H9 (cell line): ENCODE measurements at regions not wholly inside any gene's neighbourhood (a gene's known extent, or its start where the extent isn't known, plus 50 kb on each side); places are given as distances from the start of the nearest gene placed in this dataset.
"Not testable (repeated sequence)": the region's sequence is repeated elsewhere in the genome, so short reads cannot be mapped to it uniquely, and the experiment has no call there.

Experiments
- DNase-seq: peaks from one replicate; pipeline ENCODE4 v3.0.0-alpha.2; 2017
- H2AFZ ChIP-seq: one replicate; pipeline ENCODE4 v1.6.1; 2013; ENCODE audit warnings: mild to moderate bottlenecking, low read length, control low read depth, moderate library complexity
- H2AK5ac ChIP-seq: 2 replicates; pipeline ENCODE4 v1.6.1; 2013; ENCODE audit warnings: low read length, control low read depth, mixed read lengths; ENCODE audit not compliant: insufficient read length
- H2BK120ac ChIP-seq: one replicate; pipeline ENCODE4 v1.6.1; 2013; ENCODE audit warnings: low read depth, mild to moderate bottlenecking, low read length, control low read depth, inconsistent platforms; ENCODE audit not compliant: poor library complexity, severe bottlenecking
- H2BK12ac ChIP-seq: 2 replicates; pipeline ENCODE4 v1.6.1; 2013; ENCODE audit warnings: low read length, control low read depth, mixed read lengths, low read depth; ENCODE audit not compliant: insufficient read length
- H2BK15ac ChIP-seq: 2 replicates; pipeline ENCODE4 v1.6.1; 2013; ENCODE audit warnings: low read depth, low read length, control low read depth
- H2BK20ac ChIP-seq: one replicate; pipeline ENCODE4 v1.6.1; 2013; ENCODE audit warnings: low read depth, mild to moderate bottlenecking, low read length, control low read depth, inconsistent platforms; ENCODE audit not compliant: poor library complexity, severe bottlenecking
- H2BK5ac ChIP-seq: 2 replicates; pipeline ENCODE4 v1.6.1; 2013; ENCODE audit warnings: low read length, control low read depth, mixed read lengths; ENCODE audit not compliant: insufficient read length
- H3K14ac ChIP-seq: 2 replicates; pipeline ENCODE4 v1.6.1; 2013; ENCODE audit warnings: low read length, control low read depth; ENCODE audit not compliant: insufficient read depth
- H3K18ac ChIP-seq: 2 replicates; pipeline ENCODE4 v1.6.1; 2013; ENCODE audit warnings: low read depth, mild to moderate bottlenecking, mixed read lengths, low read length, control low read depth; ENCODE audit not compliant: insufficient read length
- H3K23ac ChIP-seq: 2 replicates; pipeline ENCODE4 v1.6.1; 2013; ENCODE audit warnings: low read length, control low read depth, mixed read lengths, low read depth; ENCODE audit not compliant: insufficient read length
- H3K23me2 ChIP-seq: 2 replicates; pipeline ENCODE4 v1.6.1; 2013; ENCODE audit warnings: low read depth, mild to moderate bottlenecking, mixed read lengths, low read length, control low read depth; ENCODE audit not compliant: insufficient read length, poor library complexity, severe bottlenecking
- H3K27ac ChIP-seq: 2 replicates; pipeline ENCODE4 v1.5.1; 2013; ENCODE audit warnings: low read length, control low read depth, mixed read lengths, low read depth; ENCODE audit not compliant: insufficient read length
- H3K27me3 ChIP-seq: 2 replicates; pipeline ENCODE4 v1.6.1; 2013; ENCODE audit warnings: low read length, control low read depth, inconsistent platforms; ENCODE audit not compliant: insufficient read depth
- H3K4ac ChIP-seq: 2 replicates; pipeline ENCODE4 v1.6.1; 2013; ENCODE audit warnings: low read depth, mild to moderate bottlenecking, control low read depth, inconsistent platforms, low read length, moderate library complexity
- H3K4me1 ChIP-seq: 2 replicates; pipeline ENCODE4 v1.6.1; 2013; ENCODE audit warnings: low read length, control low read depth, inconsistent platforms; ENCODE audit not compliant: insufficient read depth
- H3K4me2 ChIP-seq: 2 replicates; pipeline ENCODE4 v1.6.1; 2013; ENCODE audit warnings: low read length, control low read depth, mixed read lengths; ENCODE audit not compliant: insufficient read length, insufficient read depth
- H3K56ac ChIP-seq: 2 replicates; pipeline ENCODE4 v1.6.1; 2013; ENCODE audit warnings: low read depth, mild to moderate bottlenecking, mixed read lengths, low read length, control low read depth; ENCODE audit not compliant: insufficient read length
- H3K79me1 ChIP-seq: 2 replicates; pipeline ENCODE4 v1.6.1; 2013; ENCODE audit warnings: low read depth, mild to moderate bottlenecking, moderate library complexity, low read length, control low read depth, inconsistent platforms; ENCODE audit not compliant: insufficient read depth, poor library complexity, severe bottlenecking
- H3K79me2 ChIP-seq: 2 replicates; pipeline ENCODE4 v1.6.1; 2013; ENCODE audit warnings: low read length, control low read depth, inconsistent platforms; ENCODE audit not compliant: insufficient read depth
- H3K9ac ChIP-seq: 2 replicates; pipeline ENCODE4 v1.6.1; 2013; ENCODE audit warnings: low read length, control low read depth, mixed read lengths; ENCODE audit not compliant: insufficient read length; ENCODE audit errors: extremely low read depth
- H3K9me3 ChIP-seq: one replicate; pipeline ENCODE4 v1.6.1; 2013; ENCODE audit warnings: low read depth, low read length, inconsistent platforms; ENCODE audit not compliant: control insufficient read depth
- H3T11ph ChIP-seq: one replicate; pipeline ENCODE4 v1.6.1; 2013; ENCODE audit warnings: mild to moderate bottlenecking, low read length, control low read depth, inconsistent platforms
- H4K20me1 ChIP-seq: one replicate; pipeline ENCODE4 v1.6.1; 2013; ENCODE audit not compliant: control insufficient read depth, insufficient read length, insufficient read depth
- H4K5ac ChIP-seq: 2 replicates; pipeline ENCODE4 v1.6.1; 2013; ENCODE audit warnings: low read depth, mild to moderate bottlenecking, mixed read lengths, low read length, control low read depth; ENCODE audit not compliant: insufficient read length
- H4K8ac ChIP-seq: replicated peaks from 2 replicates; pipeline ENCODE4 v1.6.1; 2013; ENCODE audit warnings: low read length, control low read depth, mixed read lengths, low read depth; ENCODE audit not compliant: insufficient read length
- H4K91ac ChIP-seq: 2 replicates; pipeline ENCODE4 v1.6.1; 2013; ENCODE audit warnings: low read depth, mild to moderate bottlenecking, moderate library complexity, mixed read lengths, low read length, control low read depth; ENCODE audit not compliant: insufficient read length
- H3K27ac Mint-ChIP-seq, 3 experiments: 2 replicates in 2 of 3; 3 replicates in 1 of 3; pipeline ENCODE4 v1.8.0; 2020 to 2021; ENCODE audit warnings: mixed read lengths in 3 of 3, mild to moderate bottlenecking in 1 of 3, moderate library complexity in 1 of 3
- H3K27me3 Mint-ChIP-seq: 2 replicates; pipeline ENCODE4 v1.8.0; 2021; ENCODE audit warnings: low read depth, mild to moderate bottlenecking, moderate library complexity, mixed read lengths
- H3K36me3 Mint-ChIP-seq, 3 experiments: 2 replicates in 2 of 3; 3 replicates in 1 of 3; pipeline ENCODE4 v1.8.0; 2020 to 2021; ENCODE audit warnings: low read depth in 3 of 3, mixed read lengths in 3 of 3; ENCODE audit not compliant: insufficient read depth in 1 of 3
- H3K4me1 Mint-ChIP-seq, 2 experiments: 2 replicates each; pipeline ENCODE4 v1.8.0; 2020; ENCODE audit warnings: mixed read lengths in 2 of 2
- H3K4me3 Mint-ChIP-seq, 2 experiments: 2 replicates in 1 of 2; 3 replicates in 1 of 2; pipeline ENCODE4 v1.8.0; 2020 to 2021; ENCODE audit warnings: mild to moderate bottlenecking in 2 of 2, mixed read lengths in 2 of 2, moderate library complexity in 1 of 2
- H3K9me3 Mint-ChIP-seq, 2 experiments: 2 replicates in 1 of 2; 3 replicates in 1 of 2; pipeline ENCODE4 v1.8.0; 2020; ENCODE audit warnings: mild to moderate bottlenecking in 2 of 2, mixed read lengths in 2 of 2, moderate library complexity in 1 of 2
- WGBS: extraction: QIAGEN DNeasy Blood & Tissue Kit; methylation state at CpG from one replicate; pipeline ENCODE4 v1.1.7; 2013; ENCODE audit warnings: missing lambda C conversion rate, low lambda C conversion rate, mixed read lengths; ENCODE audit not compliant: insufficient read length; ENCODE audit errors: extremely low coverage; 5-methylcytosine and 5-hydroxymethylcytosine counted together
- TF ChIP-seq, protein P1 (sequence below): fragments of 200-600 bp; sonication (generic); conservative IDR thresholded peaks from 3 replicates; pipeline ENCODE4 v1.8.0; 2021; ENCODE audit warnings: antibody characterized with exemption, mild to moderate bottlenecking

DNA sequence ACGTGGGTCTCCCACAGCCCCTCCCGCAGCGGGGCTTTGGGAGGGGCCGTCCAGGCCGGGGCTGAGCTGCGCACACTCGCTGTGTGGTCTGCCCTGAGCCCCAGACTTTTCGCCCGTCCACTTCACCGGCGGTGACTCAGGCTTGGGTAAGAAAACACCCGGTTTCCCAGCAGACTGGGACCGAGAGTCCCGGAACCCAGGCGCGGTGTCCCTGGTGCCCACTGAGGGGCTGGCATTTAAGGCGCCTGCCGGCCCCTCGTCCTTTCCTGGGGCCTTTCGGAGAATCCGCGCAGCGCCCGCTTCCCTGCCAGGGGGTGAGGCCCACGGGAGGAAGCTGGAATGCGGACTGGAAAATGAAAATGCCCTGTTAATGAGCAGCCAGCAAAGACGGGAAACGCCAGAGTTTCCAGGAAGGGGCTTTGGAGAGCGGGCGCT, 100.3 kb downstream of the C16orf95 start:
- no CpG with 5 or more reads among the region's 30 CpGs for WGBS

DNA sequence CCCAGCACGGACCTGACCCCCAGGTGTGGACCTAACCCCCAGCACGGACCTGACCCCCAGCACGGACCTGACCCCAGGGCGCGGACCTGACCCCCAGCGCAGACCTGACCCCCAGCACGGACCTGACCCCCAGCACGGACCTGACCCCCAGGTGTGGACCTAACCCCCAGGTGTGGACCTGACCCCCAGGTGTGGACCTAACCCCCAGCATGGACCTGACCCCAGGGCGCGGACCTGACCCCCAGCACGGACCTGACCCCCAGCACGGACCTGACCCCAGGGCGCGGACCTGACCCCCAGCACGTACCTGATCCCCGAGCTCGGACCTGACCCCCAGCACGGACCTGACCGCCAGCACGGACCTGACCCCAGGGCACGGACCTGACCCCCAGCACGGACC, 99.4 kb downstream of the C16orf95 start:
- H4K91ac ChIP-seq, H3K23me2 ChIP-seq, H3K79me2 ChIP-seq, H3K27me3 Mint-ChIP-seq, H3K18ac ChIP-seq, H3K27ac Mint-ChIP-seq, H3K4ac ChIP-seq, H3K4me2 ChIP-seq, H3K9me3 ChIP-seq, H3K79me1 ChIP-seq, H4K5ac ChIP-seq, H4K20me1 ChIP-seq, H2AK5ac ChIP-seq, H2BK12ac ChIP-seq, H2BK15ac ChIP-seq, H3K9ac ChIP-seq, H2AFZ ChIP-seq, H3T11ph ChIP-seq, H3K9me3 Mint-ChIP-seq, H3K4me3 Mint-ChIP-seq, H3K56ac ChIP-seq, H4K8ac ChIP-seq, DNase-seq, H3K23ac ChIP-seq, H3K4me1 ChIP-seq, H3K4me1 Mint-ChIP-seq, H2BK20ac ChIP-seq, H3K27me3 ChIP-seq, H3K27ac ChIP-seq, H3K14ac ChIP-seq, H2BK120ac ChIP-seq, H3K36me3 Mint-ChIP-seq, H2BK5ac ChIP-seq: not testable (repeated sequence)
- no CpG with 5 or more reads among the region's 22 CpGs for WGBS

More for the DNA sequence above, 100.3 kb downstream of the C16orf95 start:
- Histone ChIP-seq H3K27me3 (no peaks in the 10 kb centered on the region), H2BK12ac (no peak overlapping the region), H2BK20ac (no peak overlapping the region), H4K91ac (no peak overlapping the region), H3K4ac (no peak overlapping the region), H3K23ac (no peak overlapping the region), H3K18ac (no peak overlapping the region), H3K9ac (no peak overlapping the region), H2AFZ (no peak overlapping the region), H2AK5ac (no peak overlapping the region), H2BK5ac (no peak overlapping the region), H3K9me3 (no peaks in the 10 kb centered on the region), H3K79me2 (no peaks in the 10 kb centered on the region), H3K79me1 (no peaks in the 10 kb centered on the region), H3K4me1 (no peaks in the 10 kb centered on the region), H3K14ac (no peak overlapping the region; the same call in 1 of the 2 replicates), H2BK120ac (no peak overlapping the region), H2BK15ac (no peak overlapping the region), H3K27ac (no peak overlapping the region), H3K56ac (no peak overlapping the region), H3K23me2 (no peaks in the 10 kb centered on the region), H3T11ph (no peak overlapping the region), H3K4me2 (no peak overlapping the region), H4K8ac (no peak overlapping the region), H4K5ac (no peak overlapping the region), H4K20me1 (no peaks in the 10 kb centered on the region)
- Mint-ChIP-seq H3K36me3 (no peaks in the 10 kb centered on the region), H3K9me3 (no peaks in the 10 kb centered on the region), H3K27me3 (no peaks in the 10 kb centered on the region), H3K27ac (no peak overlapping the region), H3K4me1 (no peaks in the 10 kb centered on the region), H3K4me3 (no peak overlapping the region)
- DNase-seq, result no peak
- TF ChIP-seq, protein P1, sequence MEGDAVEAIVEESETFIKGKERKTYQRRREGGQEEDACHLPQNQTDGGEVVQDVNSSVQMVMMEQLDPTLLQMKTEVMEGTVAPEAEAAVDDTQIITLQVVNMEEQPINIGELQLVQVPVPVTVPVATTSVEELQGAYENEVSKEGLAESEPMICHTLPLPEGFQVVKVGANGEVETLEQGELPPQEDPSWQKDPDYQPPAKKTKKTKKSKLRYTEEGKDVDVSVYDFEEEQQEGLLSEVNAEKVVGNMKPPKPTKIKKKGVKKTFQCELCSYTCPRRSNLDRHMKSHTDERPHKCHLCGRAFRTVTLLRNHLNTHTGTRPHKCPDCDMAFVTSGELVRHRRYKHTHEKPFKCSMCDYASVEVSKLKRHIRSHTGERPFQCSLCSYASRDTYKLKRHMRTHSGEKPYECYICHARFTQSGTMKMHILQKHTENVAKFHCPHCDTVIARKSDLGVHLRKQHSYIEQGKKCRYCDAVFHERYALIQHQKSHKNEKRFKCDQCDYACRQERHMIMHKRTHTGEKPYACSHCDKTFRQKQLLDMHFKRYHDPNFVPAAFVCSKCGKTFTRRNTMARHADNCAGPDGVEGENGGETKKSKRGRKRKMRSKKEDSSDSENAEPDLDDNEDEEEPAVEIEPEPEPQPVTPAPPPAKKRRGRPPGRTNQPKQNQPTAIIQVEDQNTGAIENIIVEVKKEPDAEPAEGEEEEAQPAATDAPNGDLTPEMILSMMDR, result no peak
